ENCODE measurements at regions not wholly inside any gene's neighbourhood (a gene's known extent, or its start where the extent isn't known, plus 50 kb on each side); places are given as distances from the start of the nearest gene placed in this dataset.
"Not testable (repeated sequence)": the region's sequence is repeated elsewhere in the genome, so short reads cannot be mapped to it uniquely, and the experiment has no call there.

DNA sequence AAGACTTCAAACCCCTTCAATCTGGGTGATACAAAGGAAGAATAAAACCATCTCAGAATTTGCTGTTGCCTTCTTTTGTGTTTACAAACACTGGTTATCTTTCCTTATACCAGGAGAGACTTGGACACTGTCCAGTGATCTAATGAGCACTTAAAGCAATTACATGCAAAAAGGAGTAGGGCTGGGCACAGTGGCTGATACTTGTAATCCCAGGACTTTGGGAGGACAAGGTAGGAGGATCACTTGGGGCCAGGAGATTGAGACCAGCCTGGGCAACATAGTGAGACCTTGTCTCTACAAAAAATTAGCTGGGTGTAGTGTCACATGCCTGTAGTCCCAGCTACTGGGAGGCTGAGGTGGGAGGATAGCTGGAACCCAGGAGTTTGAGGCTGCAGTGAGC lies 95.7 kb upstream of the DRD5 start:
- no peaks in the 10 kb centered on the region for H3K36me3 ChIP-seq (ENCODE audit: control insufficient read depth in 2 of 2, insufficient read depth in 2 of 2, low read length in 1 of 2)
- no peak overlapping the region for H3K4me3 ChIP-seq
- H3K4me2 ChIP-seq (ENCODE audit: control insufficient read depth, insufficient read depth): no peak overlapping the region
- ATAC-seq (no peak), FAIRE-seq (no peak), DNase-seq (ENCODE audit: low read depth, low spot score) (no peak)
- no peak overlapping the region for H3K27ac ChIP-seq (ENCODE audit: control insufficient read depth, insufficient read depth)
- ChIA-PET CTCF (no interaction called here), RAD21 (ENCODE audit: unreplicated experiment) (no interaction called here), POLR2A (no interaction called here), SMC1A (ENCODE audit: uncharacterized antibody, unreplicated experiment) (no interaction called here)
- no peaks in the 10 kb centered on the region for H3K9me3 ChIP-seq (replicated peaks; ENCODE audit: control insufficient read depth, insufficient read depth, low read length)
- H3K4me1 ChIP-seq (ENCODE audit: control insufficient read depth, insufficient read depth, low read length): no peaks in the 10 kb centered on the region
- no peak overlapping the region for H3K9ac ChIP-seq (ENCODE audit: control insufficient read depth, insufficient read depth, low read length)
- H4K20me1 ChIP-seq (ENCODE audit: control insufficient read depth, insufficient read depth): no peaks in the 10 kb centered on the region
- in situ Hi-C loops (cut with MboI) (no loop called here), intact Hi-C loops (cut with micrococcal nuclease; ENCODE audit: unreplicated experiment) (no loop called here)
- no TSS peak for BruUV-seq (replicated peaks)
- TF ChIP-seq, protein P1, sequence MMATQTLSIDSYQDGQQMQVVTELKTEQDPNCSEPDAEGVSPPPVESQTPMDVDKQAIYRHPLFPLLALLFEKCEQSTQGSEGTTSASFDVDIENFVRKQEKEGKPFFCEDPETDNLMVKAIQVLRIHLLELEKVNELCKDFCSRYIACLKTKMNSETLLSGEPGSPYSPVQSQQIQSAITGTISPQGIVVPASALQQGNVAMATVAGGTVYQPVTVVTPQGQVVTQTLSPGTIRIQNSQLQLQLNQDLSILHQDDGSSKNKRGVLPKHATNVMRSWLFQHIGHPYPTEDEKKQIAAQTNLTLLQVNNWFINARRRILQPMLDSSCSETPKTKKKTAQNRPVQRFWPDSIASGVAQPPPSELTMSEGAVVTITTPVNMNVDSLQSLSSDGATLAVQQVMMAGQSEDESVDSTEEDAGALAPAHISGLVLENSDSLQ (IDR thresholded peaks at IDR 0.05): no peak
- H2AFZ ChIP-seq (ENCODE audit: control insufficient read depth, low read depth, low read length): no peak overlapping the region
- no peaks in the 10 kb centered on the region; a peak in 1 of 4 replicates for H3K27me3 ChIP-seq (replicated peaks in 1 of 2; ENCODE audit: control insufficient read depth in 2 of 2, insufficient read depth in 2 of 2, low read length in 1 of 2)
- H3K79me2 ChIP-seq (ENCODE audit: control insufficient read depth, insufficient read depth, low read length): no peaks in the 10 kb centered on the region

DNA sequence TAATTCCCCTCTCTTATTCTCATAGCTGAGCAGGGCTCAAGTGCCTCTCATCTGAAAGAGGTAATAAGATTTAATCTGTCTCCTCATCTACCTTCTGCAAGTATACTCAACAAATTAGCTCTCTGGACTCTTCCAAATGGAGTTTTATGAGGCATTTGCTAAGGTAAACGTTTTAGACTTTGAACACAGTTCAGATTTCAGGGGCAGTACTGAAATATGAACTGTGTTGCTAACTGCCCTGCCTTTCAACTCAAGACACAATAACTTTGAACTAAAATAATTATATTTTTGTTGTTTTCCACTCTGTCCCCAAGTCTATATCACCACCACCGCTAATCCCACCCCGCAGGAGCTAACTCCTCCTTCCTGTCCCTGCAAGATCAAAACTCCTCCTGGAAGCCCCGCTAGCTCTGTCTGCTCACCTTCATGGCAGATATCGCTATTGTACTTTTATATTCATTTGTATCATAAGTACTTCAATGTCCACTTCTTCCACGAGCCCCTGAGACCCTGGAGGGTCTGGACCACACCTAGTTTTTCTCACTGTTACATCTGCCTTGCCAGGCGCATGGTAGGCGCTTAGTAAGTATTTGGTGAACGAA lies 90.7 kb upstream of the DRD5 start:
- H3K4me1 ChIP-seq (ENCODE audit: control insufficient read depth, insufficient read depth, low read length); H3K27ac ChIP-seq (ENCODE audit: control insufficient read depth, insufficient read depth); POLR2A ChIA-PET; FAIRE-seq; SMC1A ChIA-PET (ENCODE audit: uncharacterized antibody, unreplicated experiment); H4K20me1 ChIP-seq (ENCODE audit: control insufficient read depth, insufficient read depth); ATAC-seq; DNase-seq (ENCODE audit: low read depth, low spot score); BruUV-seq (replicated peaks); H3K79me2 ChIP-seq (ENCODE audit: control insufficient read depth, insufficient read depth, low read length); intact Hi-C loops (cut with micrococcal nuclease; ENCODE audit: unreplicated experiment); H3K27me3 ChIP-seq (replicated peaks in 1 of 2; ENCODE audit: control insufficient read depth in 2 of 2, insufficient read depth in 2 of 2, low read length in 1 of 2); RAD21 ChIA-PET (ENCODE audit: unreplicated experiment); H3K36me3 ChIP-seq (ENCODE audit: control insufficient read depth in 2 of 2, insufficient read depth in 2 of 2, low read length in 1 of 2); H3K9me3 ChIP-seq (replicated peaks; ENCODE audit: control insufficient read depth, insufficient read depth, low read length); H3K9ac ChIP-seq (ENCODE audit: control insufficient read depth, insufficient read depth, low read length); H3K4me3 ChIP-seq: not testable (repeated sequence)
- in situ Hi-C loops (cut with MboI): loop anchor here (10.0 kb wide), 1 partner anchor 324 kb away; no protein-coding TSS in a partner anchor
- CTCF ChIA-PET: interaction anchor here (0.6 to 1.4 kb wide), 2 partner anchors 14 to 77 kb away, joined by 3 read pairs; no protein-coding TSS in a partner anchor
- WGBS (ENCODE audit: insufficient coverage, insufficient replicate concordance, low lambda C conversion rate, missing lambda C conversion rate): 48% methylated on average over 9 of the region's 9 CpGs
- Histone ChIP-seq H2AFZ (ENCODE audit: control insufficient read depth, low read depth, low read length) (peak overlapping the region; percentile 39; the same call in 1 of the 2 replicates), H3K4me2 (ENCODE audit: control insufficient read depth, insufficient read depth) (peak overlapping the region; percentile 22; the same call in 1 of the 2 replicates)
